Stimulated activated CD8-positive, alpha-beta memory T cell treated with anti-CD3 and anti-CD28 coated beads, Interleukin-15, amount 100 ng/mL, for 24 hours (primary cell): ENCODE measurements at regions not wholly inside any gene's neighbourhood (a gene's known extent, or its start where the extent isn't known, plus 50 kb on each side); places are given as distances from the start of the nearest gene placed in this dataset.
"Not testable (repeated sequence)": the region's sequence is repeated elsewhere in the genome, so short reads cannot be mapped to it uniquely, and the experiment has no call there.

Source experiments
- DNase-seq: peaks from one replicate; pipeline ENCODE4 v3.0.0-alpha.2; 2020; ENCODE audit warnings: low read depth

GRCh38 chr10:43930777-43931176 is 282.1 kb upstream of the ZNF32 start:
- no peak for DNase-seq

DNA sequence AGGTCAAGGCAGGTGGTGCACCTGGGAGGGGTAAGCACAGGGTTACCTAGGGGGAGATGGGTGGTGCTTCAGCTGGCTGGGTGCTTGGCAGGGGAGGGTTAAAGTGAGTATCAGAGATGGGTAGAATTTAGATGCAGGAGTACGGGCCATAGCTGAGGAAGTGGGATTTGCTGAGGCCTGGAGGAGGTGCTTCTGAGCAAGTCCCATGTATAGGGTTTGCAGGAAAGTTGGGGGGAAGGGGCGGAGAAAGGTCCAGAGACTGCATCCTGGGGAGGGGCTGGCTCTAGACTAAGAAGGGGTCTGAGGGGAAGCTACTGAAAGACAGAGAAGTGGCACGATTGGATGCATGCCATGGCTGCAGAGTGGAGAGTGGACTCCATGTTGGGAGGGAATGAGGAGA is 281.6 kb upstream of the ZNF32 start:
- DNase-seq: no peak

GRCh38 chr10:43929122-43929521 is 280.4 kb upstream of the ZNF32 start:
- DNase-seq: no peak

DNA sequence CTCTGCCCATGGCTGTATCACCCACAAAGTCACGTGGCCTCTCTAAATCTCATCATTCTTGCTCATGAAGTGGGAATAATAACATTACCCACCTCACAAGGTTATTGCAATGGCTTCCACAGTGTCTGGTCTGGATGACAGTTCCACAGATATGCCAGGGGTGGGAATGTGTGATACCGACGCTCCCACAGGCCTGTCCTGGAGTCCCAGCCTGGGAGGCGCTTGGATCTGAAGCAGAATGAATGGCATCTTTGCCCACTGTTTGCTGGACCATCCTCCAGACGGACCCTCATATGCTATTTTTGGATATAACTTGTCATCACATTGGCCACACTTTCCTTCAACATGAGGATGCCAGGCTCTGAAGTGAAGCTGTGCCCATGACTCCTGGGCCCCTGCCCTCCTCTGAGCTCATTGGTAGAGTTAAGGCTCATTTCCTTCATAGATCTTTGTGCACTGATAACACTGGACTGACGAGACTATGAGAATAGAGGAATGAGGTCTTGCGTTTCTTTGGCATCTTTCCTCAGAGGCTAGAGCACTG is 279.8 kb upstream of the ZNF32 start:
- DNase-seq: no peak

- no peak for DNase-seq
These were observed 278.3 kb upstream of the ZNF32 start for GRCh38 chr10:43926875-43927406.

DNA sequence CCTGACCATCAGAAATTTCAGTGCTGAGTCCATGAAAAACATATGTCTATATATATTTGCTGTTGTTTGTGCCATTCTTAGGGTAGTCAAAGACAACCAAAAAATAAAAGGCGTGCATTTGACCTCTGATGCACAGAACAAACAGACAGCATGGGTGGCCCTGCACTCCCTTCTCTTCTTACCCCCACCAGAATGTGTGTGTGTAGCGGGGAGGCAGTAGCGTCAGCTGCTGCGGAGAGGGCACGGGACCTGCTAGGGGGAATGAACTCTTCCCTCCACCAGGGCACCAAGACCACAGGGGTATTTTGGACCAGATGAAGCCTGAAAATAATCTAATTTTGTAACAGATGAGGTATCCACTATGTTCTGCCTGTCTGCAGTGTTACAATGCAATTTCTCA is 277.7 kb upstream of the ZNF32 start:
- DNase-seq: no peak

- DNase-seq: no peak
These were observed 277.1 kb upstream of the ZNF32 start for GRCh38 chr10:43925793-43926192.

GRCh38 chr10:43923328-43923727 is 274.6 kb upstream of the ZNF32 start:
- no peak for DNase-seq

GRCh38 chr10:43922335-43923280 is 273.9 kb upstream of the ZNF32 start:
- no peak for DNase-seq

- no peak for DNase-seq
These were observed 273.2 kb upstream of the ZNF32 start for GRCh38 chr10:43921881-43922280.

GRCh38 chr10:43921478-43921877 is 272.8 kb upstream of the ZNF32 start:
- DNase-seq: no peak

- DNase-seq: not testable (repeated sequence)
These were observed 271.6 kb upstream of the ZNF32 start for GRCh38 chr10:43920236-43920758.

DNA sequence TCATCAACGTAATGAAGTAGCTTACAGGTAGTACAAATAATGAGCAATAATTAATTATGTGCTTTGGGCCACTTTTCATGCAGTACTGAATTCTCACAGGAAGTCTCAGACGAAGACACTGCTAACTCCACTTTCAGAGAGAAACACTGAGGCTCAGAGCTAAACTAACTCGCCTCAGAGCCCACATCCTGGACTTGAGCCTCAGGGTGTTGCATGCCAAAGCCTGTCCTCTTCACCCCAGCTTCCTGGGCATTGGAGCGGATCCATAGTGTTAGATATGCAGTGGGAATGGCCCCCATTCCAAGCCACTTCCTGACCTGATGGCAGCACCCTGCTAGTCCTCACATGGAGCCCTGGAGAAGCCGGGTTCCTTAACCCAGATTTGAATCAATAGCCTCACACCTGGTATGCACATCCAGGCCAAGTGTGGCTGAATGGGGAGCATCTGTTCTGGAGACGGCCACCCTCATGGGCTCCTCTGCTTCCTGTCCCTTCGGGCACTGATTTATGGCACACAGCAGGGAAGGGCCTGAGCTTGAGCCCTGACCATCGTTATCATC is 265.1 kb upstream of the ZNF32 start:
- no peak for DNase-seq

DNA sequence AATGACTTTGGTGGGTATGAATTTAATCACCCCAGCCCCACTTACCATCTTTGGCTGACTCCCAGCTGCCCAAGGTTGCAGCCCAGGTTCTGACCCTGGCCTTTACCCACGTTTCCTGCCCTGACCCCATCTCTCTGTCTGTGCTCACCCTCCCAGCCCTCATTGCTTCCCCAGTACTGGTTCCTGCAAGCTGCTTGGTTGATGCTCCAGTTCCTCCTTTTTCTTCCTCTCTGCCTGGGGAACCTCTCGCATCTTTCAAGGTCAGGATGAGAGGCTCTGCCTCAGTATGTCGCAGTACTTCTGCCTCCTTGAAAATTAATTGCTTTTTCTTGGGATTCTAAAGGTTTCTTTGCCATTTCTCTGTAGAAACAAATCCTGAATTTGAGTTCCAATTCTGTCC is 263.8 kb upstream of the ZNF32 start:
- no peak for DNase-seq

DNA sequence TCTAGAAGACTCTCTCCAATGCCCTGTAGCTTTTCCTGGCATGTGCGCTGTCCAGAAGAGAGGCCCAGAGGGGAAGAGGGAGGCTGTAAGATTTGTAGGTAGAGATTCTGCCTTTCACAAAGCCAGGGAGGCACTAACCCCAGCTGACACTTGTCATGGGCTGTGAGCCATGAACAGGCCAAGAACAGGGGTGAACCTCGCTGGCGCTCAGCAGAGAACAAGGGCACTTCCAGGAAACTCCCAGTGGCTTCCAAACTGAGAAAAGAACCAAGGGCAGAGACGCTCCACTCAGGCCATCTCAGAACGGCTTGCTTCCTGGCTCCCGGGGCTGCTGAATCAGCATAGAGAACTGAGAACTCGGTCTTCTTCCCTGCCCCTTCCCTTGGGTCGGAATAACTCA is 257.8 kb upstream of the ZNF32 start:
- DNase-seq: no peak

GRCh38 chr10:43905512-43906236 is 257.0 kb upstream of the ZNF32 start:
- DNase-seq: no peak

DNA sequence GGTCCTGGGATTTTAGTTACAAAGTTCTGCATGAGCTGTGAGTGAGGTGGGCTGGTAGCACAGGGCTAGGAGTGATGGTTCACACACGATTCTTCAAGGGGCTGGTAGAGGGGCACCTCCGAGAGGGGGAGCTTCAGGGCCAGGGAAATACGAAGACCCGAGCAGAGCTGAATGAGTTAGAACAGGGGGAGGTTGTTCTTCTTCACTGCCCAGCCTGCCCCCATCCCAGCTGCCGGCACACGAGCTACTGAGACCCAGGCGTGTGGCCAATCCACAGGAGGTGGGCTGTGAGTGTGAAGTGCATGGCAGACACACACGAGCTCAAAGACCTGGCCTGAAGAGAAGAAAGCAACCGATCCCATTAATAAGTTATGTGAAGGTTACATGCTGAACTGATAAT is 256.2 kb upstream of the ZNF32 start:
- DNase-seq: no peak

- no peak for DNase-seq
These were observed 255.6 kb upstream of the ZNF32 start for GRCh38 chr10:43904301-43904700.

DNA sequence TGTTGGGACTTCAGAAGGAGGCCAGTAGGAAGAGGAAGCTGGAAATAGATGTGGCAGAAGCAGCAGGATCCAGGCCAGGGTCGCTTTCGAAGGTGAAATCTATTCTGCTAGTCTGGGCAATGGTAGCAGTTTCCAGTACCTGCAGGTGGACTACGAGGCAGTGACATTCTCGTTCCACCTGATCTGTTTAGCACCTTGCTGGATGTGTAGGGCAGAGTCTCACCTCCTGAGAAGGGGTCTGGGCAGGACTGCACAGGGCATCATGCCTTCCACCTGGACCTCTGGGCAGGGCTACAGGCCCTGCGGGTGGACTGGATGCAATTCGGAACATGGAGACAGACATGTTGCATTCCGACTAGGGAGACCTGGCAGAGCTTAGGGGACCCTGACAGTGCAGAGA is 254.8 kb upstream of the ZNF32 start:
- no peak for DNase-seq

- DNase-seq: no peak
These were observed 254.2 kb upstream of the ZNF32 start for GRCh38 chr10:43902842-43903241.

DNA sequence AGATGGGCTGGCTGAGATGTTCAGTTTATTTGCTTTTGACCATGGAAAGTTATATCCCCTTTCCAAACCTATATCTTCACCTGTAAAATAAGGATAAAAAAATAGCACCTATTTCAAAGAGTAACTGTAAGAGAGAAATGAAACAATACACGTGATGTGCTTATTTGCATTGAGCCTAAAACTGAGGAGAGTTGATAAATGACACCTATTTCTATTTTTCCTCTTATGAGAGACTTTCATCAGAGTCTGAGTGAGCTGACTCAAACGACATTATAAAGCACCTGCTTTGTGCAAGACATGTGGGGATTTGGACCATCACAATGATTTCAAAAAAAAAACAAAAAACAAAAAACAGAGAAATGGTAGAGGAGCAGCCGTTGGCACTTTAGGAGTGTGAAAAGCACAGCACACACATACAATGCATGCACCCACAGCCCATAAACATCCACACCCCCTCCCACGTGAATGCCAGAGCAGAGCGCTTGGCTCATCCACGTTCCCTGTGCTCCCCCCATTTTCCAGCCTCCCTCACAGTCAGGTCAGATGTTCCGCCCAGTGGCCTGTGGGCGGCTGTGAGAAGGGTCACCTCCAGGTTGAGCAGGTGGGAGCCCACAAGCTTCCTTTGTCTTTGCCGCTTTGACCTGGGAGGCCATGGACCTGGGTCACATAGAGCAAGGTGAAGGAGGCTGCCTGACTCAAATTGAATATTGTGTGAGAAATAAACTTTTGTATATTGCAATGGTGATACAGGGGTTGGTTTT is 253.2 kb upstream of the ZNF32 start:
- no peak for DNase-seq
